NCI-H2196 (cell line): ENCODE measurements at regions not wholly inside any gene's neighbourhood (a gene's known extent, or its start where the extent isn't known, plus 50 kb on each side); places are given as distances from the start of the nearest gene placed in this dataset.

ENCODE experiments used
- DNase-seq: peaks from one replicate; lab custom pipeline; 2025; ENCODE audit not compliant: unreplicated experiment; lab: John Stamatoyannopoulos, UW

DNA sequence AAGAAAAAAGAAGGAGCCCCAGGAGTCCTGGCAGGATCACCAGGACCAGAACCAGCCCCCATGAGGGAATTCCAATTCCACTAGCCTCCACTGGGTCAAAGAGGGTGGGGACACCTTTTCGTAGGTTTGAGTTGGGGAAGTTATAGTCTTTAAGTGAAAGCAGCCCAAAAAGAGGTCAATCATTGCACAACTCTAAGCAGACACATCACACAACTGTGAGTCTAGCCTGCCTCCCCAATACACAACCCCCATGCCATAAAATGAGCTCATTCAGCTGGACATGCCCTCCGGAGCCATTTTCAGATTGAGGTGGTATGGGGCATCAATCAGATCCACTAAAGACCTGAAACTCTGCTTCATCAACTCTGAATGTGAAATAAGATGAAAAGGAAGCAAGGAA, 179.9 kb downstream of the NPHP4 start:
- no peak for DNase-seq

DNA sequence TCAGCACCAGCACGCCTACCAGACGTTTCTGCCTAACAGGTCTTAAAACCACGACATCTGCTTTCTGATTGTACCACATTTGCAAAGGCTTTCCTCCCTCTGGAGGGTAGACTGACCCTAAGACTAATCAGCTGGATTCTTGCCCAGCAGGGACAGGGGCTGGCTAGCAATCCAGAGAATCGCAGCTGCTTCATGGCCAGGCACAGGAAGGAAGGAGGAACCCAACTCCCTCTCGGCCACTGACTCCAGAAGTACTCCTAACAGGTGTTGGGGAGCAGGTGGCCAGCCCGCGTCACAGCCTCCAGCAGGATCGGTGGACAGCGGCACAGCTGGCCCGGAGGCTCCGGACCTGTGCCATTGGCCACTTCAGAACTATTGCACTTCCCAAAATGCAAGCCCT, 180.8 kb downstream of the NPHP4 start:
- DNase-seq, result peak; percentile 89

DNA sequence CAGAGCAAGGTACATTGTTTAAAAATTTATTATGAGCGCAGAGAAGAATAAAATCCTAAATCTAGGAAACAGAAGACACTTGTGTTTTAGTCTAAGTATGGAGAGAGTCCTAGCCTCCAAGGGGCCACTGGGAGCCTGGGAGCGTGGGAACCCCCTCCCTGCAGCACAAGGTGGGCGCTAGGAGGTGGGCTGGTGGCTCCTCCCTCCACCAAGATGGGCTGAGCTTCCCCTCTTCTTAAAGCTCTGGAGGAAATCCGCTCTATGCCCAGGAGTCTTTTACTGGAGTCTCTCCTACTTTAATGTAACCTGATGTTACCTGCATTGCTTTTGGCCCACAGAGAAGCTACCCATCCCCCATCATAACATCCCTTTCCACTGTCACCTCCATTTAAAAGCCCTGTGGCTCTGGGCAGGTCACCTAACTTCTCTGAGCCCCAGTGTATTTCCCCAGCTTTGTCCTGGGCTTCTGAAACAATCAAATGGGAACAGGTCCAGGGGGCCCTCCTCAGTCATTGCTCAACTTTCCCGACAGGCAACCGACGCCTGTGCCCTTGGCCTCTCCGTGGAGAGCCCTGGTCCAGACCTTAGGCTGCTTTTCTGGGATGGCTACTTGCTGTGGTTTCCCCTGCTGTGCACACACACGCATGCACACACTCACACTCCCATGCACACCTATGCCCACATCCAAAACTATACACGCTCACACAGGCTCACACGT, 181.5 kb downstream of the NPHP4 start:
- DNase-seq, result no peak

DNA sequence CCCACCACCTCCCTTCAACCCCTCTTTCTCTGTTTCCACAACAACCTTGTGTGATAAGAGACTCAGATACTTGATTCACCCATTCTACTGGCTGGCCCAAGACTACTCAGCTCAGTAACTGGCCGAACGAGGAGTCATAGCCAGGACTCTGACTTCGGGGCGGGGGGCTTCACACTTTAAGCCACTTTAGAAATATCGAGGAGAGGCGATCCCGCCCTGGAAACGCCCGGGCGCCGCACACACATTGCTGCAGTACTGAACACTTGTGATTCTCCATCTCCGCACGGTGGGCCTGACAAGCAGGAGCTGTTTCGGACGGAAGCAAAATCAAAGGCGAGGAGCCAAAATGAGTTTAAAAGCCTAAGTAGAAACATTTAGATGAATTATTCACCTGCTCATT, 182.1 kb downstream of the NPHP4 start:
- no peak for DNase-seq

DNA sequence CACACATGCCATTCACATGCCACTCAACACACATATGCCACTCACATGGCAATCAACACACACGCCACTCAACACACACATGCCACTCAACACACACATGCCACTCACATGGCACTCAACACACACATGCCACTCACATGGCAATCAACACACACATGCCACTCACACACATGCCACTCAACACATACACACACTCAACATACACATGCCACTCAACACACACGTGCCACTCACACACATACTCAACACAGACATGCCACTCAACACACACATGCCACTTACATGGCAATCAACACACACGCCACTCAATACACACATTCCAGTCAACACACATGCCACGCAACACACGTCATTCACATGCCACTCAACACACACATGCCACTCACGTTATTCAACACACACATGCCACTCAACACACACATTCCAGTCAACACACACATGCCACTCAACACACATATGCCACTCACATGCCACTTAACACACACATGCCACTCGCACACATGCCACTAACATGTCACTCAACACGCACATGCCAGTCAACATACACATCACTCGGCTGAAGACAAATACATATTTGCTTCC, 182.9 kb downstream of the NPHP4 start:
- DNase-seq, result no peak

DNA sequence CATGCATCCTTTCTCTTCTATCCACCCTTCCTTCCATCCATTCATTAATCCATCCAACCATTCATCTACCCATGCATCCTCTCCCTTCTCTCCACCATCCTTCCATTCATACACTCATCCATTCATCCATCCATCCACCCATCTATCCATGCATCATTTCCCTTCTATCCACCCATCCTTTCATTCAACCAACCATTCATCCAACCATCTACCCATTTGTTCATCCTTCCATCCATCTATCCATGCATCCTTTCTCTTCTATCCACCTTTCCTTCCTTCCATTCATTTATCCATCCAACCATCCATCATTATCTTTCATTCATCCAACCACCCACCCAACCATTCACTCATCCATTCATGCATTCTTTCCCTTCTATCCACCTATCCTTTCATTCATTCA, 188.4 kb downstream of the NPHP4 start:
- no peak for DNase-seq

DNA sequence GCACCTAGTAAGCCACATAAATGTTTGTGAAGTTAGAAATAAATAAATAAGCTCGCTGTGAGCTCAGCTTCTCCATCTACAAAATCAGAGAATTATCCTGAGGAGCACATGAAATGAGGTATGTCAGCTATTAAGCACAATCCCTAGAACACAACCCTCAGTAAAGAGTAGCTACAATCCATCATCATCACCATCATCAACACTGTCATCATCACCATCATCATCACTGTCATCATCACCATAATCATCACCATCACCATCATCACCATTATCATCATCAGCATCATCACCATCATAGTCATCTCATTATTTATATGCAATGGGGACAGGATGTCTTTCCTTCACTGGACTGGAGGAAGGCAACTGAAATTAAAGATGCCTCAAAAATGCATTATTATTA, 189.6 kb downstream of the NPHP4 start:
- no peak for DNase-seq

DNA sequence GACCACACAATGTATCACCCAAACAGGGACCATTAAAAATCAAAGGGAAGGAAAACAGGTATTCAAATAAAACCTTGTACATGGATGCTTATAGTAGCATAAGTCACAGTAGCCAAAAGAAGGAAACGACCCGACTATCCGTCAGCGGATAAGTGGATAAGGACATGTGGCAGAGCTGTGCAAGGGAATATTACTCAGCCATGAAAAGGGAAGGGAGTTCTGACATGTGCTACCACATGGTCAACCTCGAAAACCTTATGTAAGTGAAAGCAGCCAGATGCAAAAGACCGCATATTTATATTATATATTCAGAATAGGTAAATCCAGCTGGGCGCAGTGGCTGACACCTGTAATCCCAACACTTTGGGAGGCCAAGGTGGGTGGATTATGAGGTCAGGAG, 193.3 kb downstream of the NPHP4 start:
- DNase-seq, result no peak

DNA sequence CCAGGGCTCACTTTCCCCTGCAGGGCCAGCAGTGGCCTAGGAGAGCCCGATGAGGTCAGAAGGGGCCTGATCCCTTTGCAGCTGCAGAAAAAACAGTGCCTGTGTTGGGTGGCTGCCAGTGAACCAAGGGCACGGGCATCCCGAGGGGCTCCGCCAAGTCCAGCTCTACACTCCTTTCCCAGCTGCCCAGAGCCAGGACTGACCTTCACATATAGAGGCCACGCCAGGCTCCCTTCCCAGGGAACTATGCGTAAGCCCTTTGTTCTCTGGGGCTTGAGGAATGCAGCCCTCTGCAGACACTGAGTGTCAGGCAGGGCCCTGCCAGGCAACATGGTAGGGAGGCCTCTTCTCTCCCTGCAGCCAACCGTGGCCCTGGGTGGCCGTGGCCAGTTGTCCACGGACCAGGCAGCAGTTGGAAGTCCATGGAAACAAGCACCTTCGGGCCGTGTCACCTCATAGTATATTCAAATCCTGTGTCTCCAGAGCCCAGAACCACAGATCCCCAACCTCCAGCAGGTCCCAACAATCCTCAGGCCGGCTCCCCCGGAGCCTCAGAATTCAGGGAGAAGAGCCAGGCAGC, 194.0 kb downstream of the NPHP4 start:
- DNase-seq, result no peak

DNA sequence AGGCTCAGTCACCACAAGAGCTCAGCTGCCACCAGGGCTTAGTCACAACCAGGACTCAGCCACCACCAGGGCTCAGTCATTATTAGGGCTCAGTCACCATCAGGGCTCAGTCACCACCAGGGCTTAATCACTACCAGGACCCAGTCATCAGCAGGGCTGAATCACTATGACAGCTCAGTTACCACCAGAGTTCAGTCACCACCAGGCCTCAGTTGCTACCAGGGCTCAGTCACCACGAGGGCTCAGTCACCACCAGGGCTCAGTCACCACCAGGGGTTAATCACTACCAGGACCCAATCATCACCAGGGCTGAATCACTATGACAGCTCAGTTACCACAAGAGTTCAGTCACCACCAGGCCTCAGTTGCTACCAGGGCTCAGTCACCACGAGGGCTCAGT, 196.2 kb downstream of the NPHP4 start:
- DNase-seq, result no peak

DNA sequence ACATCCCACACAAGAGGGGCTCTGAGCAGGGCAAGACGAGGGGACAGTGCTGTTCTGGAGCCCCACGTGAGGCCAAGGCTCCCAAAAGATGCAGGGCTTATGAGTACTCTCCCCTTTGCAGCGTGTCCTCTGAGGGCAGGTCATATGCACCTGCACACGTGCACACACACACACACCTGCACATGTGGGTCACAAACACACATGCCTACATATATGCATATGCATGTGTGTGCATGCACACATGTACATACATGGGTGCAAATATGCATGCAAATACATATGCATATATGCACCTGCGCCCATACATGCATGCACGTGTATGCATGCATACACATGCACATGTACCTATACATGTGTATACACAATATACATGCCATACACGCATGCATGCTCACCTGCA, 197.9 kb downstream of the NPHP4 start:
- no peak for DNase-seq

DNA sequence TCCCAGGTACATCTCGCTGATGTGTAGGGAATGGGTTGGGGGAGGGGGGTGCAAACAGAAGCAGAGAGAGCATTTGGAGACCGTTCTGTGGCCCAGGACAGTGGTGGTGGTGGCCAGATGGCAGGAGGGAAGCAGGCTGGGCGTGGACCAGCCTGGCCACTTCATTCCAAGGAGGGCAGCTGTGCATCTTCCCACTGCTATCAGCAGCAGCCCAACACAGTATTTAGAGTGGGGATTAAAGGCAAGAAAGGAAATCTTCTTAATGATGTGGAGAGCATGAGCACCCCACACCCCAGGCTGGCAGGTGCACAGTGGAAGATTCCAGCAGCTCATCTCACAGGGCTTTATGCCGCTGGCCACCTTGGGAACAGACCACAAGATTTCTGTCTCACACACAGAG, 198.7 kb downstream of the NPHP4 start:
- no peak for DNase-seq

DNA sequence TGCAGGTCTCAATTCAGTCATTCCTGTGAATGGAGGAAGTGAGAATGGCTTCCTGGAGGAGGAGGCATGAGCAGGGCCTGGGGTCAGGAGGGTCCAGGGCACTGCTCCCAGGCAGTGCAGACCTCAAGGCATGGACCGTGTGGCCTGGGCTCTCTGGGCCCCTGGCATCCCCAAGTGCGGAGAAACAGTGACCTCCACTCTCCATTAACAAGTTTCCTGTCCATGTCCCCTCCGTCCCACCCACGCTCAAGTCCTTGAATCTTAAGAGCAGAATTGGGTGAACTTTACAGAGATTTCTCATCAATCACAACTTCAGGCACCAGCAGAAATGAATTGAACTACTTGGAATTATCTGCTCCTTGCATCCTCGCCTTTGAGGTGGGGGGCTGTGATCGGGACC, 211.1 kb downstream of the NPHP4 start:
- no peak for DNase-seq

DNA sequence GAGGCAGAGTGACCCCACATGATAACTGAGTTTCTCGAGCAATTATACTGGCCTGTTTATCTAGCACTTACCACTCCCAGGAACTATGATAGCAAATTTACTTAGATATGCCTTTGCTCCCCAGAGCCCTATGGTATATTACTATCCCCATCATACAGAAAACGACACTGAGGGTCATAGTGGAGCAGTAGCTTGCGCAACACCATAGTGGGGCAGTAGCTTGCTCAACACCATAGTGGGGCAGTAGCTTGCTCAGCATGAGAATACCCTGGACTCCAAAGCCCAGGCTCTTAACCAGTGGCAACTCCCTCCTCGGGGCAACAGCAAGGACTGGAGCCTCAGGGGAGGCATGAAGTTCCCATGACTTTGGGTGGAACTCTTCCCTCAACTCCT, 211.9 kb downstream of the NPHP4 start:
- no peak for DNase-seq

DNA sequence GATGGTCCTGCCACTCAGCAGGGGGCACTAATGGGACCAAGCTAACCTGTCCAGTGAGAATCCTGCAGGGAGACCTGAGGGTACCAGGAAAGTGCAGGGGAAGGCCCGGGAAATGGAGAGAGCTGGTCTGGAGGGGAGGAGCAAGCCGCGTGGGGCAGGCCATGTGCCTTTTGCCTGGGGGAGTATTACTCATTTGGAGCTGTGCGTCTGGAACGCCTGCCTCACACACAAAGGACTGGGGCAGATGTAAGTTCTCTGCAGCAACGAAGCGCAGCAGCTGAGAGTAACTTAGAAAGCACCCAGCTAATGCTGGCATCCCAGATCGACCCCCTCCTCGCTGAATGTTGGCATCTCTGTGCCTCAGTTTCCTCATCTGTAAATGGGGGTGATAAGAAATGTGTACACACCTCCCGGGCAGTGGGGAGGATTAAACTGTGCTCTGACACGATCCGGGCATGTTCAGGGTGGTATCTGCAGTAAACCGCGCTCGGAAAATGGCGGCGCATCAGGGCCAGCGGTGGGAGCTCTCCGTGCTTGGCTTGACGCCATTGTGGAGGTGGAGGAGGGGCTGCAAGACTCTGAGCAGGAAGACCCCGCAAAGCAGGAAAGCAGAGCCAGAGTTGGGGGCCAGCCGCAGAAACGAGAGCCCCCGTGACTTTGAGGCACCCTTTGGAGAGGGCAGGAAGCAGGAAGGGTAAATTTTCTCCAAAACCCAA, 212.5 kb downstream of the NPHP4 start:
- DNase-seq, result no peak

DNA sequence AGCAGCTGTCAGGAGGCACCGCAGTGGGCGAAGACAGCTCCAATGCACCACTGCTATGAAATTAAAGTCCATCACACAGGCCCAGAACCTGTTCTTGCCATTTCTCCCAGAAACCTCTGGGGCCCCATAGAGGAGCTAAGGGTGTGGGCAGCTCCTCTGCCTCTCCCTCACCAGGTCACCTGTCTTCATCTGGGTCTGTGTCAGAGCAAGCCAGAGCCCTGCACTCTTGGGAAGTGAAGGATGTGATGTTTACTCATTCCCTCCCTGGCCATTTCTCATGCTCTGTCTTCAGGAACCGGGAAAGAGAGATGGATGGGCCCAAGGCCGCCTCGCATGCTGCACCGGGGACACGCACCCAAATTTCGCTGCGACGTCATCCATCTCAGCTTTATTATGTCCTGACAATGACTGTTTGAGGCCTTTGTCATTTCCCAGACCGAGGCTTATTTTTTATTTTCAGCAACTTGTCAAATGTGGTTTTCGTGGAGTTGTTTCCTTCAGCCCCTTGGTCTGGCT, 216.1 kb downstream of the NPHP4 start:
- no peak for DNase-seq

DNA sequence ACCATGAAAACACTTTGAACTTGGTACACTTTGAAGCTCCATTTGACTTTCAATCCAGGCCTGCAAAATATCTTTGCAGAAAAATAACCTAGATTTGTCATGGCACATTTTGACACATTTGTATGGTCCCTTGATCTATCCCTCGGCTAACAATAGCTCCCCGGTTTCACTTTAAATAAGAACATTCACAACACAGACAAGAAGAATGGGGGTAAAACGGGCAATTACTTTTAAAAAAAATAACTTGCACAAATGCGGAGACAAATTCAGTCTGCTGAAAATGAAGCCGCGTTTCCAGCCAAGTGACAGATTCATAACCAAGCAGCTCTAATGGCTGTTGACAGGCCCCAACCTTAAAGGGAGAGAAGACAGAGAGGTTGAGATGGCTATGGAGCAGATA, 218.2 kb downstream of the NPHP4 start:
- DNase-seq, result no peak

DNA sequence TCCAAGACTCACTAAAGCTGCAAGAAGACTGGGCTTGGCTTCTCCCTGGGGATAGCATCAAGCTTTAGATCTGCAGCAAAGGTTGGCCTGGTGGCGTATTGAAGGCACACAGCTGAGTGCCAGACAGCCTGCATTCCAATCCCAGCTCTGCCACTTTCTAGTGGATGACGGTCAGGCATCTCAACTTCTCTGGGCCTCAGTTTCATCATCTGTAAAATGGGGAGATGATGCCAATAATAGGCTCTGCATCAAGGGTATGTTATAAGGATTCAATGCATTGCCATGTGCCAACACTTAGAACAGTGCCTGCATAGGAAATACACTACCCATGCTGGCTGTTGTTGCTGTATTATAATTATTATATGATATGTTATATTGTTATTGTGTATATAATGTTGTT, 220.4 kb downstream of the NPHP4 start:
- no peak for DNase-seq

DNA sequence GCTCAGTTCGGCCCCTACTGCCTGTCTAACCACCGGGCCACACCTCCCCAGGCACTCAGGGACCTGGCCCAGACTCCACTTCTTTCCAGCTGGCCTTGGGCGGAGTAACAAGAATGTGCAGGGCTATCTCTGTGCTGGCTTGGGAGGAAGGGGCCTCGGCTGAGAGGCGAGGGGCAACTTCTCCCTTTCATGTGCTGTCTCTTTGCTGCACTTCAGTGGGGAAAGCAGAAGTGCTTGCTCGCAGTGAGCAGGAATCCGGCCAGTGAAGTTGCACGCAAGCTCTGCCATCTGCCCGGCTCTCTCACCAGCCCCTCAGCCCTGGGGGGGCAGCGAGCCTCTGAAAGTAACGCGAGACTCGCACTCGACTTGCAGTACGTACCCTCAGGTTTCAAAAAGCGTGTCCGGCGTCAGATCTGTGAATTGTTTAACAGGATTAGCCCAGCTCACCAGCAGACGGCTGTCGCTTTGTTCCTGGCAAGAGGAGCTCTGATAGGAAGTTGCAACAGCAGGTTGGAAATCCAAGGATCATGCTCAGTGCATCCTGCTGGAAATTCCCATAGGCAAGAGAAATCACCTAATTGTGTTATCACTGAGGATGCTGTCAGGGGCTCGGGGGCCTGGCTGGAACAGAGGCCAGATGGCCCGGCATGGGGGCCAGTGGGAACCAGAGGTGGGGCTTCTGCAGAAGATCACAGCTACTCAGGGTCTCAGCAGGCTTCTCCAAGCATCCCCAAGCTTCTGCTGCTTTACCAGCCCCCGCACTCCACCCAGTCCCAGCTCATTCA, 221.1 kb downstream of the NPHP4 start:
- DNase-seq, result no peak

DNA sequence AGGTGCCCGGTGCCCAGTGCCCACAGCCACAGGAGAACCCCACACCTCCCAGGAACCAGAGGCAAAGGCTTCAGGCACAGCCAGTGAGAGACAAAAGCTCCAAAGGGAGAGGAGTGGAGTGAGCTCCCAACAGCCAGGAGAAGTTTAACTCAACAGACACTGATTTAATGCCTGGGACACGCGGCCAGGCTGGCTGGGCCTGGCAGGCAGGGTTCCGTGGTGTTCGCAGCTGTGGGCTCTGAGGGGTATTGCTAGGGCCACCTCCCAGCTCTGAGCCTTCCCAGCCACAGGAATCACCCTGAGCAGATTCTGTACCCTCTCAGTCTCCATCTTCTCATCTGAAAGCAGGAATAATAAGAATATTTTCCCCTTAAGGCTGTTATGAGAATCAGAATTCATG, 222.5 kb downstream of the NPHP4 start:
- DNase-seq, result no peak

DNA sequence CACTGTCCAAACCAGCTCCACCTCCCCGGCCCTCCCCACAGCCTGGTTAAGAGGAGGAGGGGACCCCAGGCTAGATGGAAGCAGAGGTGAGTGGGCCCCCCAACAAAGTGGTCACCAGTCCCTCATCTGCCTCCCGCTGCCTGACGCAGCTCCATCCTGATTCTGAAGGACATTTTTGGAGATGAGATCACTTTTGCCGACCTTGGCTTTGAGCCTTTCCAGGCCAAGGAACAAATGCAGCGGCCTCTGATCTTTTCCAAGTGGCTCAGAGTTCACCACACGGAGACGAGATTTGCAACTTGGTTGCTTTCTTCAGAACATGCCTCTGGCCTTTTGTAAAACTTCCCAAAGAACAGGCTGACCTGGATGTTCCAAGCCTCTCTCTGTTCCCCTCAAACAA, 223.1 kb downstream of the NPHP4 start:
- no peak for DNase-seq
